ENCODE measurements at regions not wholly inside any gene's neighbourhood (a gene's known extent, or its start where the extent isn't known, plus 50 kb on each side); places are given as distances from the start of the nearest gene placed in this dataset.

DNA sequence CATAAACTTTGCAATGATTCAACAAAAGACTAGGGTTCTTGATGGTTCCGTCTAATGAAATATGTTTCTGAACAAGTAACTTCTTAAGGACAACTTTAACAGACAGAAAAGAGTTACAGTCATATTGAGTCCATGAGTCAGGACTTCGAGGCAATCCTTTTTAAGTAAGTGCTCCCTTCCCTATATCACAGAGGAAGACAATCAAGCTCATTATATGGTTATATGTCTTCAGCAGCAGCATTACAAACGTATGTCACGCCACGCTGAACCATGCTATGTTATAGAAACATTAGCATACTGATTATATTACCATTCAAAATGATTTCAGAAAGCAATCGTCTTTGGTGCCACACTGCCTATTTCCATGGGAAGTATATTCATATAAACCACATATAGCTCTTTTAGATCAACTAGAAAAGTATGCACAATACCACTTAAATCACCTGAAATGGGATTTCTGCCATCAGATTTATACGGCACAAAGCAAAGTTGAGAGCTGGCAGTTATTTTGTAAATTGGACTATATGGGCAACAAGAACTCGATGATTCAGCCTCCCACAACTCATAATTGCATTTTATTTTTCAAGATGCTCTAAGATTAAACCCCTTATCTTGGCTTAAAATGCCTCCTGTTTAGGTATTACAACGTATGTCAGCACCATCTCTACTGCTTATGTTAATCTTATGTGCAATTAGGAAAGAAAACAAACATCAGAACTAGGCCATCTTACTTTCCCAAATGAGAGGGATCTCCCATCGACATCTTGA lies 111.3 kb upstream of the SAMSN1 start (continued):
- TF ChIP-seq HNRNPK (IDR thresholded peaks at IDR 0.05; ENCODE audit: low read depth, low read length, poor library complexity, severe bottlenecking) (no peak), TEAD4 (IDR thresholded peaks at IDR 0.05; ENCODE audit: low read length) (peak; percentile 87), TEAD4 (CRISPR knock-in tag; IDR thresholded peaks at IDR 0.05; ENCODE audit: borderline replicate concordance) (no peak), KLF6 (CRISPR knock-in tag; IDR thresholded peaks at IDR 0.05; ENCODE audit: borderline replicate concordance) (no peak), JUND (IDR thresholded peaks at IDR 0.05; ENCODE audit: borderline replicate concordance, low read depth, low read length) (0 out of 2 replicates have a peak, but pooled peaks have one; percentile 7), JUND (tag; IDR thresholded peaks at IDR 0.05; ENCODE audit: borderline replicate concordance, low read depth, low read length) (no peak), RBM15 (IDR thresholded peaks at IDR 0.05; ENCODE audit: insufficient read depth, low read length) (no peak), FOSL1 (tag; conservative IDR thresholded peaks at IDR 0.05) (peak; percentile 69), ESRRB (CRISPR knock-in tag; IDR thresholded peaks at IDR 0.05; ENCODE audit: borderline replicate concordance) (no peak), ZNF584 (CRISPR knock-in tag; IDR thresholded peaks at IDR 0.05; ENCODE audit: low read depth) (no peak), RAD51 (IDR thresholded peaks at IDR 0.05; ENCODE audit: borderline replicate concordance, low read depth) (no peak), CBFA2T3 (IDR thresholded peaks at IDR 0.05) (peak; percentile 79), ZHX1 (conservative IDR thresholded peaks at IDR 0.05; ENCODE audit: low read length) (no peak), AFF1 (IDR thresholded peaks at IDR 0.05; ENCODE audit: low read depth in 1 of 2, partially characterized antibody in 2 of 2) (no peak), RFX7 (CRISPR knock-in tag; IDR thresholded peaks at IDR 0.05) (no peak), SMARCC2 (IDR thresholded peaks at IDR 0.05; ENCODE audit: low read depth) (no peak), CC2D1A (IDR thresholded peaks at IDR 0.05) (peak; percentile 43; the same call in 1 of the 2 replicates)
- TF ChIP-seq, protein P1, sequence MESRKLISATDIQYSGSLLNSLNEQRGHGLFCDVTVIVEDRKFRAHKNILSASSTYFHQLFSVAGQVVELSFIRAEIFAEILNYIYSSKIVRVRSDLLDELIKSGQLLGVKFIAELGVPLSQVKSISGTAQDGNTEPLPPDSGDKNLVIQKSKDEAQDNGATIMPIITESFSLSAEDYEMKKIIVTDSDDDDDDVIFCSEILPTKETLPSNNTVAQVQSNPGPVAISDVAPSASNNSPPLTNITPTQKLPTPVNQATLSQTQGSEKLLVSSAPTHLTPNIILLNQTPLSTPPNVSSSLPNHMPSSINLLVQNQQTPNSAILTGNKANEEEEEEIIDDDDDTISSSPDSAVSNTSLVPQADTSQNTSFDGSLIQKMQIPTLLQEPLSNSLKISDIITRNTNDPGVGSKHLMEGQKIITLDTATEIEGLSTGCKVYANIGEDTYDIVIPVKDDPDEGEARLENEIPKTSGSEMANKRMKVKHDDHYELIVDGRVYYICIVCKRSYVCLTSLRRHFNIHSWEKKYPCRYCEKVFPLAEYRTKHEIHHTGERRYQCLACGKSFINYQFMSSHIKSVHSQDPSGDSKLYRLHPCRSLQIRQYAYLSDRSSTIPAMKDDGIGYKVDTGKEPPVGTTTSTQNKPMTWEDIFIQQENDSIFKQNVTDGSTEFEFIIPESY (CRISPR knock-in tag; IDR thresholded peaks at IDR 0.05) = no peak

All from K562 (cell line).